HG02943 (cell line): ENCODE measurements at regions not wholly inside any gene's neighbourhood (a gene's known extent, or its start where the extent isn't known, plus 50 kb on each side); places are given as distances from the start of the nearest gene placed in this dataset.
"Not testable (repeated sequence)": the region's sequence is repeated elsewhere in the genome, so short reads cannot be mapped to it uniquely, and the experiment has no call there.

Experiments used
- ATAC-seq: cut with Tn5 transposase; IDR thresholded peaks from one replicate; pipeline ENCODE4 v1.9.1; 2021; ENCODE audit warnings: mild to moderate bottlenecking, low read depth, moderate library complexity; ENCODE audit not compliant: unreplicated experiment

DNA sequence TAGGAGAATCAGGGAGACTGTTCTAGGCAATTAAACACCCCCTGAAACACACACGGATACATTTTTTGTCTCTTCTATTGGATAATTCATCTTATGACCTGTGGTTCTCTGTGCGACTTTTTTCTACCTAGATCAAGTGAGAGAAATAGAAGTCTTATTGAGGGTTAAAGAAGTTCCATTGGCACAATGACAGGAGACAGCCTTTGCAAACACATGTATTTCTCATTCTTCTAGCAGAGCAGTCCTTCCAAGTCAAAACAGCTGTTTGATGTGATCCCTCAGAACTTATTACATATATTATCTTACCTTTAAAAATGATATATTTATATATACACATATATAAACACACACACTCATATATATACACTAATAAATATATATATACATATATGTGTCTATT is 496.7 kb downstream of the SLC6A15 start:
- no peak for ATAC-seq

DNA sequence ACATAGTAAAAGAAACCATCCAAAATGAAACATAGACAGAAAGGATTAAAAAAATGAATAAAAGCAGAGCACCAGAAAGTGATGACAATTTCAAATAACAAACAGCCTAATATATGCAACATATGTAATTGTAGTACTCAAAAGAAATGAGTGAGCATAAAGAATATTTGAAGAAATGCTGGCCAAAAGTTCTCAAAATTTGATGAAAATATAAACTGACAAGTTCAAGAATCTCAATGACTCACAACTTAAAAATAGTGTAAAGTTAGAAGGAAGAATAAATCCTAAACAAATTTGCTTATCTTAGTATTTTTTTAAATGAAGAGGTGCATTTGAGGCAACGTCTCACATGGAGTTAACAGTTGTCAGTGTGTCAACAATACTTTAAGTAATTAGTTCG is 498.9 kb downstream of the SLC6A15 start:
- ATAC-seq, result no peak

DNA sequence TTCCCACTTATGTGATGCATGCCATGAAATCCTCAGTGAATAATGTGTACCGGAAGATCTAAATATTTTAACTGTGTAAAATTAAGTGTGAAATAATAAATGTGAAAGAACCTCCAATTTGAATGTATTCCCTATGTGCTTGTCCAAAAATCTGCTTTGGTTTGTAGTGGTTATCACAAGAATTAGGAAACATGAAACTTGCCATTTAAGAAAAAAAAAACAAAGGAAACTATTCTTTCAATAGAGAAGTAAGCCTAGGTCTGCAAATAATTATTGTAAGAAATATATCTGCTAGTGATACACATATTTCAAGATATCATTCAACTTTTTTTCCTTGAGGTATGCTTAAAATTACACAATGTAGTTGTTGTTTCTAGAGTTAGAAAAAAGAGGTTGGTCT is 500.4 kb downstream of the SLC6A15 start:
- ATAC-seq, result no peak

DNA sequence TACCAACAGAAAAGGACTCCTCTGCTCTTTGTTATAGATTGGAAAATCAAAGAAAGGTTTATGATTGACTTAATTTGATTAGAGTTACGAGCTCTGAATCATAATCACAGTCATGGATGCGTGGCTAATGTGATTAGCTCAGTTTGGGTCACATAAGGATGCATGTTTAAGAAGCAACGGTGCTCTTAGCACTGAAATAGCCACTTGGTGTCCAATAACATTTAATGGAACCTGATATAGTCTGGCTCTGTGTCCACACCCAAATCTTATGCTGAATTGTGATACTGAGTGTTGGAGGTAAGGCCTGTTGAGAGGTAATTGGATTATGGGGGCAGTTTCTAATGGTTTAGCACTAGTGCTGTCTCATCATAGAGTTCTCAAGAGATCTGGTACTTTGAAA is 501.6 kb downstream of the SLC6A15 start:
- ATAC-seq, result no peak

DNA sequence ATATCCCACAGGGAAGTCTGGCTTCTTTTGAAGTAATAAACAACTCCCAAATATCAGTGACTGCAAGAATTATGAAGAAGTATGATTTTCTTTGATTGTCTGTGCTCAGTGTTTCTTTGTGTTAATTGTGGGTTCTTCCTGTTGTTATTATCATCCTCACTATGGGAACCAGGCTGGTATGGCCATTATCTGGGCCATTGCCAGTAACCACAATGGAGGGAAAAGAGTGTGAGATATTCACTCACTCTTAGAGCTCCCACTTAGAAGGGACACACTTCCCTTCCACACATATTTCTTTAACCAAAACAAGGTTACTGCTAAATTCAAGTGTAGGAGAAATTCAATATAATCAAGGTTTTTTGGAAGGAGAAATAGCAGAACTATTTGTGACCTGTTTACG is 503.7 kb downstream of the SLC6A15 start:
- no peak for ATAC-seq

DNA sequence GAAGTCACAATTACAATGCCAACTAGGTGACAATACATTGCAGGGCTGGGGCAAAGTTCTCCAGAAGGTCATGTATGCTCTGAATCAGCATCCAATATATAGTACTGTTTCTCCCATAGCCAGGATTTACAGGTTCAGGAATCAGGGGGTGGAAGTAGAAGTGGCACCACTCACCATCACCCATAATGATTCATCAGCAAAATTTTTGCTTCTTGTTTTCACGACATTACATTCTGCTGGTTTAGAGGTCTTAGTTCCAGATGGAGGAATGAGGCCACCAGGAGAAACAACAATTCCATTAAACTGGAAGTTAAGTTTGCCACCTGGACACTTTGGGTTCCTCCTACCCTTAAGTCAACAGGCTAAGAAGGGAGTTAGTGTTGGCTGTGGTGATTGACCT is 505.9 kb downstream of the SLC6A15 start:
- not testable (repeated sequence) for ATAC-seq

DNA sequence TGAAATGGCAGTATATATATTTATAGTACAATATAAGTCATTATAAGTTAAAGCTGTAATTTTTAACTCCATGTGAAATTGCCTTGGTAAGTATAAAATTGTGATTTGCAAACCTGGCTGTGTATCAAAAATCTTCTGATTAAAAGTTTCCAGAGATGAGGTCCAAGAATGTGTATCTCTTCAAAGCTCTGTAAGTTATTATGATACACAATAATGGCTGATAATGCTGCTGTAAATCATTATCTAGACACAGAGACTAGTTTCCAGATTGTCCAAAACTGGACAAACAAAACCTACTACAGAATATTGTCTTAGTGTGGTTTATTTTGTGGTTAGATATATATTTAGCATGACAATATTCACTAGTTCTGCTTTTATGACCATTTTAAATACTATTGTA is 514.8 kb downstream of the SLC6A15 start:
- ATAC-seq, result no peak

DNA sequence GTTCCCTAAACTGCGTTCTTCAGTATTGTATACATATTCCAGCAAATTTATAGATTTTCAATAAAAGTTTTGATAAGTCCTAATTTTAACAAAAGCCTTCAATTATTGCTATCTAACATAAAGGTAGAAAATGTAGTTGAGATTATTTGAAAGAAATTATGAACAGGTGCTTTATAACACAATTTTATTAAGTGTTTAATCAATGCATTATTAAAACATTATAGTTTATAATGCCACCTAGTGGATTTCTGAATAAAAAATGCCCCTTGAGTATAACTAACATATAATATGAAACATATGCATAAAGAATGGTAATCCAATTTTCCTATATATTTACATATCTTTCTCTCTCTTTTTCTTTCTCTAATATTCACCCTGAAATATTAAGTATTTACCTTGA is 515.3 kb downstream of the SLC6A15 start:
- no peak for ATAC-seq

DNA sequence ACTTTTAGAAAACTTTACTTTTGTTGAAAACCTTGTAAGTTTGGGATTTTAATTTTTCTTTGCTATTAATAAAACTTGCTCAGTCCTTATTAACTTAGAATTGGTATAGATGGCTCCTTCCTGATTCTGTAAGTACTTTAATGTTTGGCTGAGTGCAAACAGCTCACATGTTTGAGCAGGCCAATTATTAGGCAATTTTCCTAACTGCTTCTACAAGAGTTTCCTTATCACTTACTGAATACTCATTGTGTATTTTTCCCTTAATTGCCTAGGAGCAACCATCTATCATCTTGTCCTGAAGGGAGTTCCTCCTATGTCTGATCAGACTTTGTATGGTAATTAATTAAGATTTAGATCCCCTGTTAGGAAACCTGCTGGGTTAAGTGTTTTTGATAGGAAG is 521.4 kb downstream of the SLC6A15 start:
- not testable (repeated sequence) for ATAC-seq

DNA sequence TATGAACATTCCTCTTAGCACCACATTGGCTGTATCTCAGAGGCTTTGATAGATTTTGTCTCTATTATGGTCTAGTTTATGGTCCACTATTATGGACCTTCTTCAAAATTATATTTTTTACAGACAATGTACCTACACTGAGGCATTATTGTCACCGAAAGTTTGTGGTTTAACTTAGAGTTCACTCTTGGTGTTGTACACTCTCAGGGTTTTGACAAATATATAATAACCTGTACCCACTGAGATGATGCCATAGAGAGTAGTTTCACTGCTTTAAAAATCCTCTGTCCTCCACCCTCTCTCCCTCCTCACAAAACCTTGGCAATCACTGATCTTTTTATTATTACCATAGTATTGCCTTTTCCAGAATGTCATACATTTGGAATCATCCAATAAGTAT is 528.2 kb downstream of the SLC6A15 start:
- ATAC-seq, result no peak

DNA sequence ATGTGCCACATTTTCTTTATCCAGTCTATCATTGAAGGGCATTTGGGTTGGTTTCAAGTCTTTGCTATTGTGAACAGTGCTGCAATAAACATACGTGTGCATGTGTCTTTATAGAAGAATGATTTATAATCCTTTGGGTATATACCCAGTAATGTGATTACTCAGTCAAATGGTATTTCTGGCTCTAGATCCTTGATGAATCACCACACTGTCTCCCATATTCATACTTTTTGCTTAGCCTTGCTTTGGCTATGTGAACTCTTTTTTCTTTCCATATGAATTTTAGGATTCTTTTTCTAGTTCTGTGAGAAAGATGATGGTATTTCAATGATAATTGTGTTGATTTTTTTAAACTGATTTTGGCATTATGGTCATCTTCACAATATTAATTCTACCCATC is 530.1 kb downstream of the SLC6A15 start:
- ATAC-seq, result not testable (repeated sequence)

DNA sequence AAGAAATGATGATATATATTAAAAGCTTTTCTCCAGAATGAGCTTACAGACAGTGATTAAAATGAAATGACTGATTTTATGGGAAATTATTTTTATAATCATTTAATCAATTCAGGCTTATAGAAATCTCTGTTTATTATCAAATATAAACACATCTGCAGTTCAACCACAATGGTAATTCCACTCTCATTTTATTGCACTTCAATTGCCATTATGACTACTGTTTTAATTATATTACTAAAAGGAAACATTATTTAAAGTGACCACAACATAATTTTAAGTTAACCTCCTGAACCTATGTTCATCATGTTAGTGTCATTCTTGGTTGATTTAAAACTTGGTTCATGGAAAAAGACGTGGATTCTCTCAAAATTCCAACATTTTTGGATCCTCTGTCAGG is 536.3 kb downstream of the SLC6A15 start:
- no peak for ATAC-seq

DNA sequence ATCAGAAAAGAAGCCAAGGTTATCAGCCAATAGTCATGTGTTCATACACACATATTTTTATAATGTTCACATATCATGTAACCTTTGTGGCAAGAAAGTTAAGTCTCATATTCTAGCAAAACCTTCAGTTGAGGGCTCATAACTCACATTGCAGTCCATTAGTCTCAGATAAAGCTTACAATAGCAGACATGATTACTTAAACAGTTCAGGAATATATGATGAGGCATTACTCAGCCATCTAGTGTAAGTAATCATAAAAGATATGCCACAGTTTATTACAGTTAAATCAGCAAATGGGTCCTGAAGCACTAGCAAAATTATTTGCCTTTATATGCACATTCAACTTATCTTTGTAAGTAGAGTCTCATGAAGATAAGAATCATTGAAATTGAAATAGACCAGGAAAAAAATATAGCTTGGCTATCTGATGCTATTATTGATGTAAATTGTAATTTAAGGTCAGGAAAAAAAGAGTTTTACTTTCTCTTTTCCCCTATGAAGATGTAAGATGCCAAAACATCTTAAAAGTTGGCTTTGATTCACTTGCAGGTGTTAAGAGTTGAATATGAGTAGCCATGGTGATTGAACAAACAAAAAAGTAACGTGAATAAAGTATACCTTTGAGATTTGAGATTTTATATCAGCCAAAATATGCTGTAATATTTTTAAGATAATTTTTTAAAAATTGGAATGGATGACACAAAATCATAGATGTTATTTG is 537.0 kb downstream of the SLC6A15 start:
- no peak for ATAC-seq

DNA sequence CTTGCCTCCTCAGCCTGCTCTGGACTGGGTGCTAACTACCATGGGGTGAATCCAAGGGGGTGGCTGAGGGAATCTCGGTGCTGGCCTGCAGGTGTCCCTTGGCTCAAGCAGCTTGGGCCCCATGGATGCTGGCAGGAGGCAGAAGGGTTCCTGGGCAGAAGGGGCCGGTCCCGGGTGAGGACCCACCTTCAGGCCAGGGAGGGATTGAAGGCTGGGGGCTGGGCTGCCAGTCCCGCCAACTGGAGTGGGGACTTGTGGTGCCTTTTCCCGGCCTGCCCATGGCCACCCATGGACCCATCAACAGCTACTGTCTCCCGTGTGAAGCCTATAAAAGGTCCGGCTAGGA is 550.1 kb downstream of the SLC6A15 start:
- no peak for ATAC-seq

DNA sequence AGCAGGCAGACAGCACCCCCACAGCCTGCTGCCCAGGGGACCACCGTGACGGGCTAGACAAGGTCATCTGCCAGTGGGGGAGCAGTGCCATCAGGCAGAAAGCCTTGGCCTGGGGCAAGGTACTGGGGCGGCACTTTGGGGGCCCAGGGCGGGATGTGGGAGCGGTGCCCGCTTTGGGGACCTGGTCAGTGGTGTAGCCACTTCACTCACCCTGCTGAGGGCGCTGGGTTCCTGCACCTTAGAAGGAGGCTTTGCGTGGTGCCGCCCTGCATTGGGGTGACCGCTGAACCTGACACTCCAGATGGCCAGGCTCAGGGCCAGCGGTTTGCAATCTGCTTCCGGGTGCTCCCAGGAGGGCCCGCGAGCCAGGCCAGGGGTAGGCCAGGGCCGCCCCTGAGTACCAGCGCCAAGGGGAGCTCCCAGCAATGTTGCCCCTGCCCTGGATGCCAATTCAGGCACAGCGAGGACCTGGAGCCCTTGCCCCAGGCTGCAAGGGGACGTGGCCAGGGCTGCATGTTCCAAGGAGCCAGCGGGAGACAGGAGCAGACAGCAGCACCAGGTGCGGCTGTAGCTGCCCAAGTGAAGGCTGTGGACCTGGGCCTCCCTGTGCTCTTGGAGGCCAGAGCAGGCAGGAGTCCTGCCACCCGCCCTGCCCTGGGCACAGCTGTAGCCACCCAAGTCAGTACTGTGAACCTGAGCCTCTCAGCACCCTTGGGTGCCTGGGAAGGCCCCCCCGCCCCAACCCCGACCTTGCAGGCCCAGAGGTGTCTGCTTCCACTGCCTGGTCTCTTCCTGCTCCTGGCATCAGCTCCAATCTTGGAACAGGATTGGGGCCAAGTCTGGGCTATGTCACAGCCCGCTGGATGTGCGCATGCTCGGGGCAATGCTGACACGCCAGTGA is 550.7 kb downstream of the SLC6A15 start:
- ATAC-seq, result no peak

DNA sequence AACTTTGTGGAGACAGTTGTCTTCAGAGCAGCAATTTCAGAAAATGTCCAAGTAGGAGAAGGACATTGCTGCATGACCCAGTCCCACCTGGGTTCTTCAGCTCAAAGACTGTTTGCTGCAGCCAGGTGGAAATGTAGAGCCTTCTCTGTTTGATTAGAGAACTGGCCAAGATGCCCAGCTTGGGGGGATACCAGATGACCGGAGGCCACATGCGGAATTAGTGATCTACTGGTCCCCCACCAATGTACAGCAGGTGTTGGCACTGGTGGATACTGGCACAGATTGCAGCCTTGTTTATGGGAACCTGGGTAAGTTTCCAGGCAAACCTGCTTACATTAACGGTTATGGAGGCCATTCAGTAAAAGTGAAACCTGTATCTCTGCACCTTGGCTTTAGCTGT is 555.3 kb downstream of the SLC6A15 start:
- no peak for ATAC-seq

DNA sequence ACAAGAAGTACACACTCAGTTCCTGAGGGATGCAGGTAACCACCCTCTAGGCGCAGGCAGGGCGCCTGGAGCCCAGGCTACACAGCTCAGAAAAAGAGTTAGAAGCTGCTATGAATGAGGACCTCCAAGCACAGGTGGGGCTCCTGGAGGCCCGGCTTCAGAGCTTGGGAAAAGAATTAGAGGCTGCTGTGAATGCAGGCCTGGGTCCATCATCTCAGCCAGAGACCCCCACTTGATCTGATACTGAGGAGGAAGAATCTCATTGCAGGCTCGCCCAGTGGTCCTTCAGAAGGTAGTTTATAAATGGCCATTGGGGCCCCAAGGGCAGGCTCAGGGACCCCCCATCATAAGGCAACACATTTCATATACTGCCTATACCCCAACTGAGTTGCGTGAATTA is 556.4 kb downstream of the SLC6A15 start:
- no peak for ATAC-seq

DNA sequence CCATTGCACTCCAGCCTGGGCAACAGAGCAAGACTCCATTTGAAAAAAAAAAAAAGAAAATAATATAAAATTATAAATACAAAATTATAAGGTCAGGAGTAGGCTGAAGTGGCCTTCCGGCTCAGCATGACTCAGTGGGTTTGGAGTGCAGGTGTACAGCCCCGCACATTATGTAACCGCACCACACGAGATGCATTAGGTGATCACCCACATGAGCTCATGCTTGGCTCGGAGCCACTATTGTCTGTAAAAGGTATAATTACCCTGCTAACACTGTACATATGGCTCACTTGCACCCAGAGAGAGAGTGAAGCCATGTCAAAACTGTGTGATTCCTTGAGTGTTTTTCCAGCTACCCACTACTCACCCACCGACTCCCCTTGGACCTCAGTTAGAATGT is 557.0 kb downstream of the SLC6A15 start:
- no peak for ATAC-seq

DNA sequence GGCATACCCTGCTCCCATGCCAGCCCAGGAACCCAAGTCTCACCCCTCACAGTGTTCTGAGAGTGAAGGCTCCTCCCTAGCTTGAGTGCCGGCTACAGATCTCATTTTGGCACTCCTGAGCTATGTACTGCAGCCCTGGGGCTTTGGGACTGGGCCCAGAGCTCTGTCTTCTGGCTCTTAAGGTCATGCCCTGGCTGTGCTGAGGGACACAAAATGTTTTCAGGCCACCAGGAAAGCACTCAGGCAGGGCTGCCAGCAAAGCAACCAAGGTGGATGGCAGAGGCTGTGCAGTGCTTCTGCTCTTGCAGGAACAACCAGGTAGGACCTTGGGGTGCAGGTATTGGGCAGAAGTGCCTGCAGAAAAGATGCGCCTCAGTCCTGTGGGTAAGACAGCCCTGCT is 564.0 kb downstream of the SLC6A15 start:
- ATAC-seq, result no peak

DNA sequence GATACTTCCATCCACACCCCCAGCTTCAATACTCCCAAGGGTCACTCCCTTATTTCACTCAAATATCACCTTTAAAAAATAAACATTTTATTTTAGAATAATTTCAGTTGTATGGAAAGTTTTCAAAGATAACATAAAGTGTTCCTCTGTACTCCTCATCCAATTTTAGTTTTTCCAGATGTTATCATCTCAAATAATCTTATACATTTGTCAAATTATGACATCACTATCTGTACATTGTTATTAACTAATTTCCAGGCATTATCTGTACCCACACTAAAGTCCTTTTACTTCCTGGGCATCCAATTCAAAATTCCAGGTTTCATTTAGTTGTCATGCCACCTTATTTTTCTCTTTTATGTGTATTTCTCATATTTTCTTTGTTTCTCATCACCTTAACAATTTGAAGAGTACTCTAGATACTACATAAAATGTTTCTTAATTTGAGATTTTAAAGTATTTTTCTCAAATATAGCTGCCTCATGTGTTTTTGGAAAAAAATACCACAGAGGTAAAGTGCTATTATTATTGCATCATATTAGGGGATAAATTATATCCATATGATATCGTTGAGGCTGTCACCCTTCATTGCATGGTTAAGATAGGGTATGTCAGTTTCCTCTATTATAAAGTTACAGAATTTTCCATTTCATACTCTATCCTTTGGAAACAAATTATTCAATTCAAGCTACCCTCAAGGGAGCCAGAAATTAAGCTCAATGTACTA is 571.0 kb downstream of the SLC6A15 start:
- no peak for ATAC-seq

DNA sequence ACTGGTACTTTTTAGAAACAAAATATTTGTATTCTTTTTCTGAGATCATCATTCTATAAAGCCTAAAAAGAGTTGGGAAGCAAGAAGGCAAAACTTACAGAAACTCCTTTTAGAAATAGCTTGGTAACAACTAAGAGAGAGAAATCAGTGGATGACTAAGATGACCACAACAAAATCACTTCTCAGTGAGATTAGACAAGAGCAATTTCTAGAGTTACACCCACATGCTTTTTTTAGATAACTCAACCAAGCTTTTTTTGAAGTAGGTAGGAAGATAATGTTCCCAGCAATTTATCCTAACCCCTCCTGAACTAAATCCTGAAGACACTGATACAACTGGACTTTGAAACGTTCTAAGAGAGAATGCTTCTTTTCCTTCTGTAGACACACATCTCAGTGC is 576.4 kb downstream of the SLC6A15 start:
- ATAC-seq, result no peak
